GM21423 (cell line): ENCODE measurements at regions not wholly inside any gene's neighbourhood (a gene's known extent, or its start where the extent isn't known, plus 50 kb on each side); places are given as distances from the start of the nearest gene placed in this dataset.

Experiments
- ATAC-seq: cut with Tn5 transposase; IDR thresholded peaks from one replicate; pipeline ENCODE4 v1.9.1; 2021; ENCODE audit warnings: mild to moderate bottlenecking, moderate library complexity; ENCODE audit not compliant: unreplicated experiment

GRCh38 chr18:22034276-22034675, 135.1 kb upstream of the GATA6 start:
- no peak for ATAC-seq

- ATAC-seq: no peak
Observed at GRCh38 chr18:22040533-22040932, 128.9 kb upstream of the GATA6 start.

- no peak for ATAC-seq
Observed at GRCh38 chr18:22043837-22044236, 125.6 kb upstream of the GATA6 start.

- ATAC-seq: no peak
Observed at GRCh38 chr18:22044474-22045220, 124.7 kb upstream of the GATA6 start.

GRCh38 chr18:22045221-22045918, 124.0 kb upstream of the GATA6 start:
- ATAC-seq: no peak

- no peak for ATAC-seq
Observed at GRCh38 chr18:22046473-22046872, 122.9 kb upstream of the GATA6 start.

GRCh38 chr18:22047485-22047884, 121.9 kb upstream of the GATA6 start:
- ATAC-seq: no peak

GRCh38 chr18:22048221-22048620, 121.2 kb upstream of the GATA6 start:
- no peak for ATAC-seq

GRCh38 chr18:22048932-22049615, 120.3 kb upstream of the GATA6 start:
- no peak for ATAC-seq

GRCh38 chr18:22052405-22053105, 116.8 kb upstream of the GATA6 start:
- ATAC-seq: no peak

- ATAC-seq: no peak
Observed at GRCh38 chr18:22055466-22056238, 113.7 kb upstream of the GATA6 start.

GRCh38 chr18:22056950-22057349, 112.4 kb upstream of the GATA6 start:
- ATAC-seq: no peak

- no peak for ATAC-seq
Observed at GRCh38 chr18:22057908-22058527, 111.4 kb upstream of the GATA6 start.

GRCh38 chr18:22060361-22060760, 109.0 kb upstream of the GATA6 start:
- ATAC-seq: no peak

- ATAC-seq: no peak
Observed at GRCh38 chr18:22063102-22063501, 106.3 kb upstream of the GATA6 start.

- ATAC-seq: no peak
Observed at GRCh38 chr18:22063672-22064071, 105.7 kb upstream of the GATA6 start.

GRCh38 chr18:22064581-22064980, 104.8 kb upstream of the GATA6 start:
- no peak for ATAC-seq

- no peak for ATAC-seq
Observed at GRCh38 chr18:22065311-22065710, 104.1 kb upstream of the GATA6 start.

- no peak for ATAC-seq
Observed at GRCh38 chr18:22066083-22066485, 103.3 kb upstream of the GATA6 start.

GRCh38 chr18:22067109-22067508, 102.3 kb upstream of the GATA6 start:
- no peak for ATAC-seq
